HL-60 (cell line): ENCODE measurements at regions not wholly inside any gene's neighbourhood (a gene's known extent, or its start where the extent isn't known, plus 50 kb on each side); places are given as distances from the start of the nearest gene placed in this dataset.

ENCODE experiments used
- GABPA ChIP-seq: IDR thresholded peaks from 2 replicates; pipeline ENCODE4 v1.6.1; 2012; ENCODE audit warnings: low read depth
- POLR2AphosphoS5 ChIP-seq: IDR thresholded peaks from 2 replicates; pipeline ENCODE4 v1.6.1; 2012; ENCODE audit warnings: low read depth
- TF ChIP-seq, protein P1 (sequence below): IDR thresholded peaks from one replicate; pipeline ENCODE4 v1.5.1; 2011; ENCODE audit warnings: low read length, control low read depth, inconsistent platforms; ENCODE audit not compliant: insufficient read depth

DNA sequence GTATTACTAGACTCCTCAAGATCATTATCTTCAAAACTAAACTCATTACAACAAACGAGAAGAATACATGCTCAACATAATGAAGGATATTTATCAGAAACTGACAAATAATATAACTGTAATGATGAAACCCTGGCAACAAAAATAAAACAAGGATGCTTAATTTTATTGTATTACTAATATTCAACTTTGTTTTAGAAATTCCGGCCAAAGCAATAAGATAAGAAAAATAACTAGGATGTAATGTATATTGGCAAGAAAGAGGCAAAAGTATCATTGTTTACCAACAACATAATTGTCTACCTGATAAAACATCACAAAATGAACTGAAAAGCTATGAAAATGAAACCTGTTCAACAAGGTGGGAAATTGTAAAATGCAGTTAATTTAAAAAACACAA lies 588.3 kb upstream of the ZFHX3 start:
- TF ChIP-seq, protein P1, sequence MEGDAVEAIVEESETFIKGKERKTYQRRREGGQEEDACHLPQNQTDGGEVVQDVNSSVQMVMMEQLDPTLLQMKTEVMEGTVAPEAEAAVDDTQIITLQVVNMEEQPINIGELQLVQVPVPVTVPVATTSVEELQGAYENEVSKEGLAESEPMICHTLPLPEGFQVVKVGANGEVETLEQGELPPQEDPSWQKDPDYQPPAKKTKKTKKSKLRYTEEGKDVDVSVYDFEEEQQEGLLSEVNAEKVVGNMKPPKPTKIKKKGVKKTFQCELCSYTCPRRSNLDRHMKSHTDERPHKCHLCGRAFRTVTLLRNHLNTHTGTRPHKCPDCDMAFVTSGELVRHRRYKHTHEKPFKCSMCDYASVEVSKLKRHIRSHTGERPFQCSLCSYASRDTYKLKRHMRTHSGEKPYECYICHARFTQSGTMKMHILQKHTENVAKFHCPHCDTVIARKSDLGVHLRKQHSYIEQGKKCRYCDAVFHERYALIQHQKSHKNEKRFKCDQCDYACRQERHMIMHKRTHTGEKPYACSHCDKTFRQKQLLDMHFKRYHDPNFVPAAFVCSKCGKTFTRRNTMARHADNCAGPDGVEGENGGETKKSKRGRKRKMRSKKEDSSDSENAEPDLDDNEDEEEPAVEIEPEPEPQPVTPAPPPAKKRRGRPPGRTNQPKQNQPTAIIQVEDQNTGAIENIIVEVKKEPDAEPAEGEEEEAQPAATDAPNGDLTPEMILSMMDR, result no peak
- TF ChIP-seq POLR2AphosphoS5 (no peak), GABPA (no peak)
